ENCODE measurements at regions not wholly inside any gene's neighbourhood (a gene's known extent, or its start where the extent isn't known, plus 50 kb on each side); places are given as distances from the start of the nearest gene placed in this dataset.

DNA sequence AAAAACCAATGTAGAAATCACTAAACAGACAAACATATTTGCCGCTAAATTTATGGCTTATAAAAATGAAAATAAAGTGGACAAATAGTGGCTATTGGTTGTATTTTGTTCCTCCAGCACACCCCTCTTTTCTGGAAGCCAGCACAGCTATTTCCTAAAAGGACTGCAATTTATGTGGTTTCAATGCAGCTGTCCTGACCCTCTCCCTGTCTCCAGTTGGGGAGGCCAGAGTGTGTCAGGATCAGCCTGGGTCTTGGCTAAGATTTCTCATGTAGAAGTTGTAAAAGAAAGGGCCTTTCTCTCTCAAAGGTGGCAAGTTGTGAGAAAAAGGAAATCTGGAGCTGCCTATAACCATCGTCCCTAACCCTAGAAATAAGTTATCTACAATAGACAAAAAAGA is 165.6 kb downstream of the ALDH8A1 start:
- intact Hi-C loops (cut with DNase I; ENCODE audit: low total_unique reads) (no loop called here), in situ Hi-C loops (cut with MboI; ENCODE audit: low pct_ligation_motif_present in 1 of 4, low pct_unique_long_range_greater_than_20kb in 1 of 4, low sequenced_read_pairs in 3 of 4) (no loop called here)
- Histone ChIP-seq H3K27me3 (no peaks in the 10 kb centered on the region), H3K4me1 (no peaks in the 10 kb centered on the region), H3K27ac (no peak overlapping the region), H3K9me3 (no peaks in the 10 kb centered on the region), H3K4me3 (no peak overlapping the region), H3K36me3 (no peaks in the 10 kb centered on the region)
- 87 to 96% methylated on average over 2 of the region's 2 CpGs for WGBS, 2 donors (ENCODE audit: low coverage in 1 of 2)
- no peak for DNase-seq
- TF ChIP-seq EP300 (IDR thresholded peaks at IDR 0.05; ENCODE audit: low read depth) = no peak
- TF ChIP-seq, protein P1, sequence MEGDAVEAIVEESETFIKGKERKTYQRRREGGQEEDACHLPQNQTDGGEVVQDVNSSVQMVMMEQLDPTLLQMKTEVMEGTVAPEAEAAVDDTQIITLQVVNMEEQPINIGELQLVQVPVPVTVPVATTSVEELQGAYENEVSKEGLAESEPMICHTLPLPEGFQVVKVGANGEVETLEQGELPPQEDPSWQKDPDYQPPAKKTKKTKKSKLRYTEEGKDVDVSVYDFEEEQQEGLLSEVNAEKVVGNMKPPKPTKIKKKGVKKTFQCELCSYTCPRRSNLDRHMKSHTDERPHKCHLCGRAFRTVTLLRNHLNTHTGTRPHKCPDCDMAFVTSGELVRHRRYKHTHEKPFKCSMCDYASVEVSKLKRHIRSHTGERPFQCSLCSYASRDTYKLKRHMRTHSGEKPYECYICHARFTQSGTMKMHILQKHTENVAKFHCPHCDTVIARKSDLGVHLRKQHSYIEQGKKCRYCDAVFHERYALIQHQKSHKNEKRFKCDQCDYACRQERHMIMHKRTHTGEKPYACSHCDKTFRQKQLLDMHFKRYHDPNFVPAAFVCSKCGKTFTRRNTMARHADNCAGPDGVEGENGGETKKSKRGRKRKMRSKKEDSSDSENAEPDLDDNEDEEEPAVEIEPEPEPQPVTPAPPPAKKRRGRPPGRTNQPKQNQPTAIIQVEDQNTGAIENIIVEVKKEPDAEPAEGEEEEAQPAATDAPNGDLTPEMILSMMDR (IDR thresholded peaks at IDR 0.05) = no peak
- no peak for TF ChIP-seq POLR2AphosphoS5 (IDR thresholded peaks at IDR 0.05)
- no peak for TF ChIP-seq POLR2A (IDR thresholded peaks at IDR 0.05)

DNA sequence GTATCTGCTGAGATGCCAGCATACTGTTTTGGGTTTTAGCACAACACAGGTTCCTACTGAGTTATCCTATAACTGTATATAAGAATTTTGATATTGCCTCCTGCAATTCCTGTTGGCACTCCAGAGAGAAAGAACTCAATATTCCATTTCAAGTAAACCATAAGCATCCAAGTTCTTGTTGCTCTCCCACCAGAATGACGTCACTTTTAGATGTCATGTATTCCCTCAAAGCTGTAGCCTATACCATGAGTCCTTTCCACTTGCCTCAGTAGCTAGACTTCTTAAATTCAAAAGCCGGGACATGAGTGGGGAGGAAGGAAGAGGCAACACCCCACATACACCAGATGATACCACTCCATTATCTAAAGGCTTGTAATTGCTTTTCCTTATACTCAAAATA is 171.5 kb downstream of the ALDH8A1 start:
- Histone ChIP-seq H3K9me3 (peaks cover 0 to 4% of the 10 kb centered on the region in 2 donors), H3K4me3 (no peak overlapping the region), H3K27ac (no peak overlapping the region), H3K4me1 (no peaks in the 10 kb centered on the region), H3K36me3 (no peaks in the 10 kb centered on the region), H3K27me3 (no peaks in the 10 kb centered on the region)
- in situ Hi-C loops (cut with MboI; ENCODE audit: low pct_ligation_motif_present in 1 of 4, low pct_unique_long_range_greater_than_20kb in 1 of 4, low sequenced_read_pairs in 3 of 4) (no loop called here), intact Hi-C loops (cut with DNase I; ENCODE audit: low total_unique reads) (no loop called here)
- no peak for TF ChIP-seq POLR2A (IDR thresholded peaks at IDR 0.05)
- TF ChIP-seq, protein P1 (IDR thresholded peaks at IDR 0.05) = no peak
- no peak for TF ChIP-seq POLR2AphosphoS5 (IDR thresholded peaks at IDR 0.05)
- TF ChIP-seq EP300 (IDR thresholded peaks at IDR 0.05; ENCODE audit: low read depth) = no peak
- WGBS, 2 donors (ENCODE audit: low coverage in 1 of 2) = 86 to 93% methylated on average over 2 of the region's 2 CpGs
- DNase-seq = no peak

DNA sequence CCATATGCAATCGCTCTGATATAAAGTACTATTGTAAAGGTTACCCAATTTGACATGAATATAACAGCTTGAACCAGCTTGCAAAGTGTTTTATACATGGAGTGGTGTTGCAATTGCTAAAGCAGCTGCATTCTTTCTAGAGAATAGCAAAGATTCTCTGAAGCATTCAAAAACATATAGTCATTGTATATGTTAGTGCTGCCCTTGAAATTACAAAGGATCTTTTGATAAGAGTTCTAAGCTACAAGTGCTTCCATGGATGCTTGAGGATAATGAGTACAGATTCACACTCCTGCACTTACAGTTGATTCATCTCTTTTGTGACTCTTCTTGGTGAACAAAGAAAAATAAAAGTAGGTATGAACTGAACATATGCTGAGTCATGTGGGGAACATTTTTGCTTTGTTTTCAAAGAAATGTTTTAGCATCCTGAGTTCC is 175.7 kb downstream of the ALDH8A1 start:
- Histone ChIP-seq H3K27ac (no peak overlapping the region), H3K9me3 (peaks cover 0 to 4% of the 10 kb centered on the region in 2 donors), H3K4me3 (no peak overlapping the region), H3K36me3 (no peaks in the 10 kb centered on the region), H3K27me3 (no peaks in the 10 kb centered on the region), H3K4me1 (no peaks in the 10 kb centered on the region)
- in situ Hi-C loops (cut with MboI; ENCODE audit: low pct_ligation_motif_present in 1 of 4, low pct_unique_long_range_greater_than_20kb in 1 of 4, low sequenced_read_pairs in 3 of 4) = no loop called here
- TF ChIP-seq POLR2A (IDR thresholded peaks at IDR 0.05) = no peak
- no peak for TF ChIP-seq POLR2AphosphoS5 (IDR thresholded peaks at IDR 0.05)
- TF ChIP-seq EP300 (IDR thresholded peaks at IDR 0.05; ENCODE audit: low read depth) = no peak
- TF ChIP-seq, protein P1 (IDR thresholded peaks at IDR 0.05) = no peak
- intact Hi-C loops (cut with DNase I; ENCODE audit: low total_unique reads) = no loop called here
- WGBS, 2 donors (ENCODE audit: low coverage in 1 of 2) = 72 to 80% methylated on average over 1 of the region's 1 CpG
- no peak for DNase-seq

DNA sequence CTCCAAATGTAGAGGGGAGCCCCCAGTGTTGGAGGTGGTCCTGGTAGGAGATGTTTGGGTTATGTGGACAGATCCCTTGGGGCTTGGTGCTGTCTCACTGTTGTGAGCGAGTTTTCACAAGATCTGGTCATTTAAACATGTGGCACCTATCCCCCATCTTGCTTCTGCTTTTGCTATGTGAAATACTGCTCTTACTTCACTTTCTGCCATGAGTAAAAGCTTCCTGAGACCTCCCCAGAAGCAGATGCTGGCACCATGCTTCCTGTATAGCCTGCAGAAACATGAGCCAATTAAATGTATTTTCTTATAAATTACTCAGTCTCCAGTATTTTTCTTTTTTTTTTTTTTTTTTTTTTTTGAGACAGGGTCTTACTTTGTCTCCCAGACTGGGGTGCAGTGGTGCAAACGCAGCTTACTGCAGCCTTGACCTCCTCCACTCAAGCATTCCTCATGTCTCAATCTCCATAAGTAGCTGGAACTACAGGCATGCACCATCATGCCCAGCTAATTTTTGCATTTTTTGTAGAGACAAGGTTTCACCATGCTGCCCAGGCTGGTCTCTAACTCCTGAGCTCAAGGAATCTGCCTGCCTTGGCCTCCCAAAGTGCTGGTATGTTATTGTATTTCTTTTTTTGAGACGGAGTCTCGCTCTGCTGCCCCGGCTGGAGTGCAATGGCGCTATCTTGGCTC is 177.1 kb downstream of the ALDH8A1 start:
- H3K27me3 ChIP-seq = no peaks in the 10 kb centered on the region
- H3K4me3 ChIP-seq = no peak overlapping the region
- TF ChIP-seq POLR2AphosphoS5 (IDR thresholded peaks at IDR 0.05) (no peak), POLR2A (IDR thresholded peaks at IDR 0.05) (no peak), EP300 (IDR thresholded peaks at IDR 0.05; ENCODE audit: low read depth) (no peak)
- TF ChIP-seq, protein P1 (IDR thresholded peaks at IDR 0.05) = no peak
- no peak for DNase-seq
- no peak overlapping the region for H3K27ac ChIP-seq
- 93 to 97% methylated on average over 3 to 6 of the region's 6 CpGs for WGBS, 2 donors (ENCODE audit: low coverage in 1 of 2)
- in situ Hi-C loops (cut with MboI; ENCODE audit: low pct_ligation_motif_present in 1 of 4, low pct_unique_long_range_greater_than_20kb in 1 of 4, low sequenced_read_pairs in 3 of 4) = no loop called here
- no peaks in the 10 kb centered on the region for H3K36me3 ChIP-seq
- no peaks in the 10 kb centered on the region for H3K4me1 ChIP-seq
- peaks cover 0 to 4% of the 10 kb centered on the region in 2 donors for H3K9me3 ChIP-seq
- intact Hi-C loops (cut with DNase I; ENCODE audit: low total_unique reads) = no loop called here

All from transverse colon (tissue), 4 donors.